ENCODE measurements at regions not wholly inside any gene's neighbourhood (a gene's known extent, or its start where the extent isn't known, plus 50 kb on each side); places are given as distances from the start of the nearest gene placed in this dataset.

GRCh38 chr2:34519659-34520058 is 920.6 kb upstream of the FAM98A start:
- H3K18ac ChIP-seq (ENCODE audit: extremely low read depth, low read length), result no peak overlapping the region
- H3K36me3 ChIP-seq (ENCODE audit: control insufficient read depth in 2 of 4, insufficient read depth in 4 of 4, low read length in 3 of 4), result no peaks in the 10 kb centered on the region; a peak in 1 of 8 replicates
- TF ChIP-seq SIN3A (conservative IDR thresholded peaks at IDR 0.05 in 1 of 2, IDR thresholded peaks at IDR 0.05 in 1 of 2; ENCODE audit: low read depth in 1 of 2, low read length in 2 of 2) (no peak), RFX5 (IDR thresholded peaks at IDR 0.05; ENCODE audit: borderline replicate concordance, low read depth, low read length) (no peak)
- no peaks in the 10 kb centered on the region for H4K20me1 ChIP-seq (replicated peaks in 1 of 2; ENCODE audit: control insufficient read depth in 1 of 2, insufficient read depth in 2 of 2, low read length in 2 of 2)
- DNase-seq (ENCODE audit: low read depth in 1 of 2, low spot score in 2 of 2) (no peak), FAIRE-seq (no peak)
- no peak overlapping the region for H2BK12ac ChIP-seq (ENCODE audit: low read depth, low read length)
- H2BK15ac ChIP-seq (ENCODE audit: low read length), result no peak overlapping the region
- H3K79me2 ChIP-seq (ENCODE audit: control insufficient read depth in 1 of 2, insufficient read depth in 2 of 2, low read length in 2 of 2), result no peaks in the 10 kb centered on the region
- peaks cover 3 to 9% of the 10 kb centered on the region in 2 experiments; a peak in 2 of 4 replicates for H3K9me3 ChIP-seq (ENCODE audit: insufficient read depth in 2 of 2, low read depth in 1 of 2, low read length in 1 of 2)
- no peak overlapping the region for H2AFZ ChIP-seq (ENCODE audit: low read length)
- H2BK120ac ChIP-seq (replicated peaks; ENCODE audit: low read depth, low read length), result no peak overlapping the region
- H3K23me2 ChIP-seq (ENCODE audit: low read depth, low read length), result no peaks in the 10 kb centered on the region
- H3K4me3 ChIP-seq (ENCODE audit: extremely low read depth in 1 of 4, insufficient read depth in 2 of 4, low read depth in 3 of 4, low read length in 4 of 4), result no peak overlapping the region
- H2AK5ac ChIP-seq (ENCODE audit: low read depth, low read length), result no peak overlapping the region
- H3K14ac ChIP-seq (ENCODE audit: insufficient read length), result no peak overlapping the region
- H3K56ac ChIP-seq (replicated peaks; ENCODE audit: insufficient read length, low read depth, low read length), result no peak overlapping the region
- no peak overlapping the region for H3K23ac ChIP-seq (ENCODE audit: insufficient read length)
- no peaks in the 10 kb centered on the region for H3K27me3 ChIP-seq (replicated peaks in 1 of 4; ENCODE audit: control insufficient read depth in 3 of 4, extremely low read depth in 1 of 4, insufficient read depth in 3 of 4, low read length in 3 of 4)
- H2BK20ac ChIP-seq (ENCODE audit: low read length), result no peak overlapping the region
- ChIA-PET CTCF (ENCODE audit: partially characterized antibody) (interaction anchor here (0.6 kb wide), 1 partner anchor 1456 kb away, joined by 3 read pairs; no protein-coding TSS in a partner anchor), POLR2A (ENCODE audit: partially characterized antibody) (no interaction called here)
- no peaks in the 10 kb centered on the region for H3K79me1 ChIP-seq (ENCODE audit: low read depth, low read length)
- no peak overlapping the region for H4K5ac ChIP-seq (ENCODE audit: insufficient read length, low read depth, low read length)
- H3K4ac ChIP-seq (replicated peaks; ENCODE audit: insufficient read length, low read depth, low read length), result no peak overlapping the region
- H3K9ac ChIP-seq (replicated peaks in 1 of 4; ENCODE audit: extremely low read depth in 1 of 4, low read depth in 3 of 4, low read length in 3 of 4), result no peak overlapping the region
- no peak overlapping the region for H4K91ac ChIP-seq (replicated peaks; ENCODE audit: insufficient read length, low read length)
- WGBS, 2 experiments (ENCODE audit: extremely low coverage in 1 of 2, insufficient coverage in 1 of 2, insufficient read length in 1 of 2, insufficient replicate concordance in 2 of 2, low coverage in 1 of 2, low lambda C conversion rate in 2 of 2, missing lambda C conversion rate in 1 of 2), result 86% methylated on average over 3 of the region's 3 CpGs; no CpG with 5 or more reads in 1 of the 2 experiments
- no peaks in the 10 kb centered on the region for H3K4me1 ChIP-seq (replicated peaks in 1 of 4; ENCODE audit: control insufficient read depth in 3 of 4, insufficient read depth in 4 of 4, low read length in 3 of 4)
- H4K8ac ChIP-seq (ENCODE audit: extremely low read depth, insufficient read depth, low read length), result no peak overlapping the region
- no peak overlapping the region for H3K4me2 ChIP-seq (ENCODE audit: insufficient read depth in 1 of 2, low read depth in 2 of 2, low read length in 2 of 2)
- no peak overlapping the region for H2BK5ac ChIP-seq (ENCODE audit: low read depth, low read length)
- H3K27ac ChIP-seq (ENCODE audit: low read depth, low read length), result no peak overlapping the region

Measured in H1 (cell line).